ENCODE measurements at regions not wholly inside any gene's neighbourhood (a gene's known extent, or its start where the extent isn't known, plus 50 kb on each side); places are given as distances from the start of the nearest gene placed in this dataset.
A peak's percentile ranks its signal among the peaks of the same experiment; 100 is the strongest.

DNA sequence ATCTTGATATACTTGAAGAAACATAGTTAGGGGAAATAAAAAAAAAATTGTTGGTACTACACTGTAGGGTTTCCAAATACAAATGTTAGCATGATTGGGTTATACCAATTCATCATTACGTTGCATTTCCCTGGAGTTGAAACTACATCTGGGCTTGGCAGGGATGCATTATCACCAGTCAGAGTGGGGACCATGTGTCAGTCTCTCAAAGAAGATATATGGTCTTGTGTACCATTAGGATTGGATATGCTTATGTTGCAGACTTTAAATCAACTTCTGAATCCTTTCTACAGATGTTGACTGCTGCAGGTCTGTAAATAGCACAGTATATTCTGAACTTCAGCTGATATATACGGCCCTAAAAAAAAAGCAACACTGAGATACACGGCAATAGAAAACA, 188.5 kb downstream of the SLIT2 start:
- Mint-ChIP-seq H3K4me1 (ENCODE audit: insufficient read depth, unreplicated experiment) (peaks cover 5% of the 10 kb centered on the region), H3K9me3 (ENCODE audit: unreplicated experiment) (no peaks in the 10 kb centered on the region), H3K36me3 (ENCODE audit: insufficient read depth, unreplicated experiment) (no peaks in the 10 kb centered on the region), H3K4me3 (ENCODE audit: unreplicated experiment) (no peak overlapping the region), H3K27me3 (ENCODE audit: insufficient read depth, unreplicated experiment) (no peaks in the 10 kb centered on the region), H3K27ac (ENCODE audit: low read depth, unreplicated experiment) (no peak overlapping the region)
- ChIA-PET POLR2A (no interaction called here), CTCF (interaction anchor here (0.6 kb wide), 1 partner anchor 225 kb away, joined by 4 read pairs; no protein-coding TSS in a partner anchor)
- intact Hi-C loops (cut with micrococcal nuclease), result no loop called here
- TF ChIP-seq, protein P1, sequence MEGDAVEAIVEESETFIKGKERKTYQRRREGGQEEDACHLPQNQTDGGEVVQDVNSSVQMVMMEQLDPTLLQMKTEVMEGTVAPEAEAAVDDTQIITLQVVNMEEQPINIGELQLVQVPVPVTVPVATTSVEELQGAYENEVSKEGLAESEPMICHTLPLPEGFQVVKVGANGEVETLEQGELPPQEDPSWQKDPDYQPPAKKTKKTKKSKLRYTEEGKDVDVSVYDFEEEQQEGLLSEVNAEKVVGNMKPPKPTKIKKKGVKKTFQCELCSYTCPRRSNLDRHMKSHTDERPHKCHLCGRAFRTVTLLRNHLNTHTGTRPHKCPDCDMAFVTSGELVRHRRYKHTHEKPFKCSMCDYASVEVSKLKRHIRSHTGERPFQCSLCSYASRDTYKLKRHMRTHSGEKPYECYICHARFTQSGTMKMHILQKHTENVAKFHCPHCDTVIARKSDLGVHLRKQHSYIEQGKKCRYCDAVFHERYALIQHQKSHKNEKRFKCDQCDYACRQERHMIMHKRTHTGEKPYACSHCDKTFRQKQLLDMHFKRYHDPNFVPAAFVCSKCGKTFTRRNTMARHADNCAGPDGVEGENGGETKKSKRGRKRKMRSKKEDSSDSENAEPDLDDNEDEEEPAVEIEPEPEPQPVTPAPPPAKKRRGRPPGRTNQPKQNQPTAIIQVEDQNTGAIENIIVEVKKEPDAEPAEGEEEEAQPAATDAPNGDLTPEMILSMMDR (IDR thresholded peaks at IDR 0.05; ENCODE audit: unreplicated experiment), result no peak
- no peak for DNase-seq (ENCODE audit: unreplicated experiment)
- BruUV-seq (replicated peaks), result no TSS peak

DNA sequence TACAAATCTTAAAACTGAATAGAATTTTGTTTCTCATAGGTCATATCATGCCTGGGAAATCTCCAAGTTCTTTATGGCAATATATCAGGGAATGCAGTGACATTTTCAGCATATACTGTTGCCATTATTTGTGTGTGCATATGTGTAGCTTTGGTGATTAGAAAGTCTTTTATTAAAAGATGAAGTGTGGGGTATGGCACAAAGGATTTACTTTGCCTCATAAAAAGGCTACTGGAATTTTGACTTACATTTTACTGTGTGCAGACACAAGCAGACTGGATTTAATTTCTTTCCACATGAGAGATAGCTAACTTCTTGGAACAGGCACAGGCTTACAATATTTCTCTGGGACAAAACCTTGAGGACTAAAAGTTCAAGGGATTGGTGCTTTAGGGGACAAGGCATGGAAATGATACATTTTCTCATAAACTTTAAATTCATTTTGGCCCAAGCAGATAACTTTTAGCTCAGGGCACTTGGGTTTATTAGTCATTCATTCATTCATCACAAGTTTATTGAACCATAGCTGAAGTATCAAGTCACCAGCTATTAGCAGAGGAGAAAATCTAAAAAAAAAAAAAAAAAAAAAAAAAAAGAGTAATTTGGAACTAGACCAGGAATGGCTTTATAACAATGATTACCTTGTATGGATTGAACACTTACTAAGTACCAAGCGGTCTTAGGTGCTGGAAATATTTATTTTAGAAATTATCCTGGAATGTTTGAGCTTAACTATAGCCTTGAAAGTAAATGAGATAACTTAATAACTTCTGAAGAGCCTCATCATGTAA, 191.5 kb downstream of the SLIT2 start:
- Mint-ChIP-seq H3K27ac (ENCODE audit: low read depth, unreplicated experiment) (no peak overlapping the region), H3K9me3 (ENCODE audit: unreplicated experiment) (no peaks in the 10 kb centered on the region), H3K27me3 (ENCODE audit: insufficient read depth, unreplicated experiment) (no peaks in the 10 kb centered on the region), H3K4me1 (ENCODE audit: insufficient read depth, unreplicated experiment) (peaks cover 5% of the 10 kb centered on the region), H3K4me3 (ENCODE audit: unreplicated experiment) (no peak overlapping the region), H3K36me3 (ENCODE audit: insufficient read depth, unreplicated experiment) (no peaks in the 10 kb centered on the region)
- BruUV-seq (replicated peaks), result no TSS peak
- ChIA-PET CTCF (no interaction called here), POLR2A (no interaction called here)
- intact Hi-C loops (cut with micrococcal nuclease), result no loop called here
- DNase-seq (ENCODE audit: unreplicated experiment), result no peak
- TF ChIP-seq, protein P1 (IDR thresholded peaks at IDR 0.05; ENCODE audit: unreplicated experiment), result no peak

DNA sequence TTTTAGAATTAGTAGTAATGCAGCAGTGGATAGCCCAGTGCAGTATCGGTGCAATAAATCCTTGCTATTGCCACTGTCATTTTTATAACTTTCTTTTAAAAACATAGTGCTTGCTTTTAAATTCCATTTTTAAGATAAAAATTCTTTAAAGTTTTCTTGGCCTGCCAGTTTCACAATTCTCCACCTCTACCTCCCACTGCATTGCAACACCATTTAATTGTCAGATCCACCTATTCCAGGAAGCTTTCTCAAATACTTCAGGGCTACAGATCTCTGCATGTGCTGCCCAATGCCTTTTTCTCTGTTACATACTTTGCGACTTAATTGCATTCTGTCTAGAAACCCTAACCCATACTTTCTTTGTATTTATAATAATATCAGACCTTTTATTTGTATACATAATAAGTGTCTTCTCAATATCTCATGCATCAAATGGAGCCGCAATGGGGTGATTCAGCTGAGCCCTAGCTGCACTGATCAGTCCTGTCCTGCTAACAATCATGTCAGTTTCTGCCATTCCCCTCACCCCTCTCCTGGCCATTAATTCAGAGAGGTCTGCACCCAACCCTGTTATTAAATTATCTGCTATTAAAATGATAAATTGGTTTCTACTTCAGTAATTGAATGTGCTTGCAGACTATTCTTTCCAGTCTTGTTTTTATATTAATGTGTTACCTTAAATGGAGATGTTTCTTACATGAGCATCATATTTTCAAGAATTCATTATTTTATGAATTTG, 193.1 kb downstream of the SLIT2 start:
- H3K4me1 Mint-ChIP-seq (ENCODE audit: insufficient read depth, unreplicated experiment), result peaks cover 5% of the 10 kb centered on the region
- no peaks in the 10 kb centered on the region for H3K9me3 Mint-ChIP-seq (ENCODE audit: unreplicated experiment)
- ChIA-PET POLR2A (no interaction called here), CTCF (interaction anchor here (0.6 to 1.6 kb wide), 3 partner anchors 15 to 94 kb away, joined by 3 to 4 read pairs (median 4); no protein-coding TSS in a partner anchor)
- H3K27me3 Mint-ChIP-seq (ENCODE audit: insufficient read depth, unreplicated experiment), result no peaks in the 10 kb centered on the region
- intact Hi-C loops (cut with micrococcal nuclease), result no loop called here
- DNase-seq (ENCODE audit: unreplicated experiment), result peak; percentile 13
- no peak overlapping the region for H3K4me3 Mint-ChIP-seq (ENCODE audit: unreplicated experiment)
- no peak overlapping the region for H3K27ac Mint-ChIP-seq (ENCODE audit: low read depth, unreplicated experiment)
- no TSS peak for BruUV-seq (replicated peaks)
- TF ChIP-seq, protein P1 (IDR thresholded peaks at IDR 0.05; ENCODE audit: unreplicated experiment), result no peak
- H3K36me3 Mint-ChIP-seq (ENCODE audit: insufficient read depth, unreplicated experiment), result no peaks in the 10 kb centered on the region

DNA sequence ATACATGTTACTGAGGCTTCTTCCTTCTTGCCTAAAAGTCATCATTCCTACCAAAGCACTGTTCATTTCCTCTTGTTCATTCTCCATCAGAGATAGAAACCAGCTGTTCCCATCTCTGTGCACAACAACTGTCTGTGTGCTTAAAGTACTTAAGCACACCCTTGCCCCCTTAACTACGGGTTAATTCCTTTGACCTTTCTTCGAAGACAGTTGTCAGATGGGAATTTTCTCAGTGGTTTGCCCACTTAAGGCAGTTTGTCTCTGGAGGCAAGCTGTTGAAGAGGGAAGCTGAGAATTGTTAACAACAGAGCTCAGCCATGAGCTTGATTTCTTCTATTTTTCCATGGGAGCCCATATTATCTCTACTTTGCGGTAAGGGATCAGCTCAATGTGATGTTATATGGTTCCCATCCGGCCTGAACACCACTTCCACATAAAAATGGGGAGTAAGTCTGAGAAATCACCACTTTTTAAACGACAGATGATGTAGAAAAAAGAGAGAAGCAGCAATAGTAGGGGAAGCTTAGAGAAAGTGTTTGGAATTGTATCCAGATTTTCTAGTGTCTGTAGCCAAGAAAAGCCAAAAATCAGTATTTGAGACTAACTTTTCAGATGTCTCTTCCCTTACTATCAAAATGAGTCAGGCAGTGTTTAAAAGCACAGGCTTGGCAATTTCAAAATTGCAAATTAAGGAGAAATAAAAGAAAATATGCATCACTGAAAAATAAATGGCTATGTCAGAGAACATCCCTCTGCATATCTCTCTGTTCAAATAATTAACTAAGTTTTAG, 194.4 kb downstream of the SLIT2 start:
- Mint-ChIP-seq H3K9me3 (ENCODE audit: unreplicated experiment) (no peaks in the 10 kb centered on the region), H3K36me3 (ENCODE audit: insufficient read depth, unreplicated experiment) (no peaks in the 10 kb centered on the region)
- CTCF ChIA-PET, result interaction anchor here (0.9 to 1.6 kb wide), 2 partner anchors 16 to 228 kb away, joined by 4 read pairs; no protein-coding TSS in a partner anchor

More for the DNA sequence above, 194.4 kb downstream of the SLIT2 start:
- H3K4me3 Mint-ChIP-seq (ENCODE audit: unreplicated experiment), result no peak overlapping the region
- peaks cover 5% of the 10 kb centered on the region for H3K4me1 Mint-ChIP-seq (ENCODE audit: insufficient read depth, unreplicated experiment)
- TF ChIP-seq, protein P1 (IDR thresholded peaks at IDR 0.05; ENCODE audit: unreplicated experiment), result no peak
- intact Hi-C loops (cut with micrococcal nuclease), result no loop called here
- H3K27ac Mint-ChIP-seq (ENCODE audit: low read depth, unreplicated experiment), result no peak overlapping the region
- no peaks in the 10 kb centered on the region for H3K27me3 Mint-ChIP-seq (ENCODE audit: insufficient read depth, unreplicated experiment)
- POLR2A ChIA-PET, result no interaction called here
- no TSS peak for BruUV-seq (replicated peaks)
- DNase-seq (ENCODE audit: unreplicated experiment), result no peak
